ENCODE measurements at regions not wholly inside any gene's neighbourhood (a gene's known extent, or its start where the extent isn't known, plus 50 kb on each side); places are given as distances from the start of the nearest gene placed in this dataset.

DNA sequence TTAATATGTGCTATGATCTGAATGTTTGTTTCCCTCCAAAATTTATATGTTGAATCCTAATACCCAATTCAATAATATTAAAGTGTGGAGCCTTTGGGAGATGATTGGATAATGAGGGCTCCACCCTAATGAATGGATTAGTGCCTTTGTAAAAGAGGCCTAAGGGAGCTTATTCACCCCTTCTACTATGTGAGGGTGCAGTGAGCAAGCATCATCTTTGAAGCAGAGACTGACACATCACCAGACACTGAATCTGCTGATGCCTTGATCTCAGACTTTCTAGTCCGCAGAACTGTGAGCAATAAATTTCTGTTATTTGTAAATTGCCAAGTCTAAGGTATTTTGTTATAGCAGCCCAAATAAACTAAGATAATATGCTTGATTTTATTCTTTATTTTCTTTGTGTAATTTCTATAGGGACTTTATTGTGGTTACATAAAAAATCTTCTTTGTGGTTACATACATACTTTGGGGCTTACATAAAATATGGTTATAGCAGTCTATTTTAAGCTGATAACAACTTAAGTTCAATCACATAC, 131.1 kb upstream of the SLC38A2 start:
- DNase-seq (ENCODE audit: low read depth in 4 of 4, low spot score in 2 of 4), result no peak

DNA sequence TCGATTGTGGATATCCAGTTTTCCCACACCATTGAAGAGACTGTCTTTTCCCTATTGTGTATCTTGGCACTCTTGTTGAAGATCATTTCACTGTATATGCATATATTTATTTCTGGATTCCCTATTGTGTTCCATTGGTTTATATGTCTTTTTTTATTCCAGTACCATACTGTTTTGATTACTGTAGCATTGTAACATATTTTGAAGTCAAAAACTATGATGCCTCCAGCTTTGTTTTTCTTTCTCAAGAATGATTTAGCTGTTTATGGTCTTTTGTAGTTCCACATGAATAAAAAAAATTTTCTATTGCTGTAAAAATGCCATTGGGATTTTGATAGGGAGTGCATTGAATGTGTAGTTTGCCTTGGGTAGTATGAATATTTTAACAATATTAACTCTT, 128.1 kb upstream of the SLC38A2 start:
- DNase-seq (ENCODE audit: low read depth in 4 of 4, low spot score in 2 of 4), result no peak

GRCh38 chr12:46499901-46500300, 127.3 kb upstream of the SLC38A2 start:
- no peak for DNase-seq (ENCODE audit: low read depth in 4 of 4, low spot score in 2 of 4)

DNA sequence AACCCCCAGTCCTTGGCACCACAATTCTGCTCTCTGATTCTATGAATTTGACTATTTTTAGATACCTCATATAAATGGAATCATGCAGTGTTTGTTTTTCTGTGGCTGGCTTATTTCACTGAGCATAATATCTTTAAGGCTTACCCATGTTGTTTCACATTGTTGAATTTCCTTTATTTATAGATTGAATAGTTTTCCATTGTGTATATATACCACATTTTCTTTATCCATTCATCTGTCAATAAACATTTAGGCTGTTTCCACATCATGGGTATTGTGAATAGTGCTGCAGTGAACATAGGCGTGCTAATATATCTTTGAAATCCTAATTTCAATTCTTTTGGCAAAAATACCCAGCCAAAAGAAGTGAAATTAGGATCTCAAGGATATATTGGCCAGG, 126.7 kb upstream of the SLC38A2 start:
- DNase-seq (ENCODE audit: low read depth in 4 of 4, low spot score in 2 of 4), result no peak

- no peak for DNase-seq (ENCODE audit: low read depth in 4 of 4, low spot score in 2 of 4)
These were observed 125.2 kb upstream of the SLC38A2 start for GRCh38 chr12:46497739-46498138.

- no peak for DNase-seq (ENCODE audit: low read depth in 4 of 4, low spot score in 2 of 4)
These were observed 121.9 kb upstream of the SLC38A2 start for GRCh38 chr12:46494424-46494823.

GRCh38 chr12:46493834-46494181, 121.2 kb upstream of the SLC38A2 start:
- no peak for DNase-seq (ENCODE audit: low read depth in 4 of 4, low spot score in 2 of 4)

GRCh38 chr12:46493150-46493833, 120.7 kb upstream of the SLC38A2 start:
- no peak for DNase-seq (ENCODE audit: low read depth in 4 of 4, low spot score in 2 of 4)

- no peak for DNase-seq (ENCODE audit: low read depth in 4 of 4, low spot score in 2 of 4)
These were observed 120.0 kb upstream of the SLC38A2 start for GRCh38 chr12:46492471-46493085.

- DNase-seq (ENCODE audit: low read depth in 4 of 4, low spot score in 2 of 4), result no peak
These were observed 119.0 kb upstream of the SLC38A2 start for GRCh38 chr12:46491548-46491947.

- DNase-seq (ENCODE audit: low read depth in 4 of 4, low spot score in 2 of 4), result no peak
These were observed 118.1 kb upstream of the SLC38A2 start for GRCh38 chr12:46490635-46491034.

DNA sequence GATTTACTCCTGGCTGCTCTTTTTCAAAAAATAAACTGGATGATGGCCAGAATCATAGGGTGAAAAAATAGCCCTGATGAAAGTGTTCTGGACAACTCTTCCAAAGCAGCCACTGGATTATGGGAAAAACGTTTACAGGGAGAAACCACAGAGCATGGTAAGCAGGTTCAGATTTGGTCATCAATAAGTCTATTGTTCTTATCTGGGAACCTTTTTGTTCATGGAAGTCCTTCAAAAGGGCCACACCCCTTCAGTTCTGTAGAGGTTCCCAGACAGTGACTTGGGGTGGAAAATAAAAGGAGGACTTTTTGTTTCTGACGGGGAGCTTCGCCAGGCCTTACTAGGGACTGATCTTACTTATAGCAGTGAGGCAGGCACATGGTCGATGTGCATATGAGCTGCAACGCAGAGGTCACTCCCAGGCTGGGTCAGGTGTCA, 117.4 kb upstream of the SLC38A2 start:
- no peak for DNase-seq (ENCODE audit: low read depth in 4 of 4, low spot score in 2 of 4)

DNA sequence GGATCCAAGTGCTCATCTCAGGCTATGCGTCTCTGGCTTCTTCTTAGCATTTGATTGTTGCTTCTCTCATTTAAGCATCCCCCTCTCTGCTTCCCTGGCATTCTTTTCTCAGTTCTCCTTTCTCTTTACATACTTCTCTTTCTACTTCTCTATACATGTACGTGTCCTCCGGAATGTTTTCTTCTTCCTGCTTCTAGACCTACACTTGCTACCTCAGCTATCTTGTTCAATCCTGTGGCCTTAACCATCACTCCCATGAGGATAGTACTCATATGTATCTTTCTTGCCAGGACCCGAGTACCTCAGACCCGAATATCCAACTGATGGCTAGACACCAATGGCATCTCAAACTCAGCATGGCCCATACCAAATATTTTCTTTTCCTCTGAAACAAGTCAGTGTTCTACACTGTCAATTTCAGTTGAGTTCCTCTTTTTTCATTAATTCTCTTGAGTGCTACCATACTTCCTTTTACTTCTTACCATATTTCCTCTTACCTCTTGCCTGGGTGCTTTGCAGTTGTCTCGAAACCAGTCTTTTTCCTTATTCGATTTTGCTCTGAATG, 115.1 kb upstream of the SLC38A2 start:
- DNase-seq (ENCODE audit: low read depth in 4 of 4, low spot score in 2 of 4), result no peak

DNA sequence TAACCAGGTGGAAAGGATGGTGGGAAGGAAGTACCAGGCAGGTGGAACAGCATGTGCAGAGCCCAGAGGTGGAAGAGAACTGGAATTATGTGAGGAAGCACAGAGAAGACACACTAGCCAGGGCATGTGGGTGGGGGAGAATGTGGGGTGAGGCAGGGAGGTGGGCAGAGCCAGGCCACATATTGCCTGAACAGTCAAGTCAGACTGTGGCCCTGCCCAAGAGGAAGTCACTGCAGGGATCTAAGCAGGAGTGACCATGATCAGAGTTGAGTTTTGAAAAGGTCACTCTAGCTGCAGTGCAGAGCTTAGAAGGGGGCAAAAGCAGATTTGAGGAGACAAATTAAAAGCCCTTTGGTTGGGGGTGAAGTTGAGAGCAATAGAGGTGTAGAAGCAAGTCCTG, 114.0 kb upstream of the SLC38A2 start:
- DNase-seq (ENCODE audit: low read depth in 4 of 4, low spot score in 2 of 4), result no peak

DNA sequence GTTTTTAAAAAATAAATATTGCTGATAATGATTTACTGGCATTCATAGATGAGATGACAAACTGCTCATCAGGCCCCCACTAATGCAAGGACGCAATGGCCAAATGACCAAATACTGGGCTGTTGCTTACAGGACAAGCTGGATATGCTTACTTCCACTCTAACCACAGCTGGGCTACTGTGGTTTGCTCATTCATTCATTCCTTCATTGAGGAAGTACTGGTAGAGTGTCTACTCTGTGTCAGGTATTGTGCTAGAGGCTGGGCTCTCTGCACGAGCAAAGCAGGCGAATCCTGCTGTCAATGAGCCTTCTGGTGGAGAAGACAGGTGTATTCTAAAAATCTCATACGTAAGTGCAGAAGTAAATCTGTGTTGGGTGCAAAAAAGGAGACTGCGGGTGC, 113.3 kb upstream of the SLC38A2 start:
- no peak for DNase-seq (ENCODE audit: low read depth in 4 of 4, low spot score in 2 of 4)

GRCh38 chr12:46484396-46485061, 112.0 kb upstream of the SLC38A2 start:
- DNase-seq (ENCODE audit: low read depth in 4 of 4, low spot score in 2 of 4), result no peak

DNA sequence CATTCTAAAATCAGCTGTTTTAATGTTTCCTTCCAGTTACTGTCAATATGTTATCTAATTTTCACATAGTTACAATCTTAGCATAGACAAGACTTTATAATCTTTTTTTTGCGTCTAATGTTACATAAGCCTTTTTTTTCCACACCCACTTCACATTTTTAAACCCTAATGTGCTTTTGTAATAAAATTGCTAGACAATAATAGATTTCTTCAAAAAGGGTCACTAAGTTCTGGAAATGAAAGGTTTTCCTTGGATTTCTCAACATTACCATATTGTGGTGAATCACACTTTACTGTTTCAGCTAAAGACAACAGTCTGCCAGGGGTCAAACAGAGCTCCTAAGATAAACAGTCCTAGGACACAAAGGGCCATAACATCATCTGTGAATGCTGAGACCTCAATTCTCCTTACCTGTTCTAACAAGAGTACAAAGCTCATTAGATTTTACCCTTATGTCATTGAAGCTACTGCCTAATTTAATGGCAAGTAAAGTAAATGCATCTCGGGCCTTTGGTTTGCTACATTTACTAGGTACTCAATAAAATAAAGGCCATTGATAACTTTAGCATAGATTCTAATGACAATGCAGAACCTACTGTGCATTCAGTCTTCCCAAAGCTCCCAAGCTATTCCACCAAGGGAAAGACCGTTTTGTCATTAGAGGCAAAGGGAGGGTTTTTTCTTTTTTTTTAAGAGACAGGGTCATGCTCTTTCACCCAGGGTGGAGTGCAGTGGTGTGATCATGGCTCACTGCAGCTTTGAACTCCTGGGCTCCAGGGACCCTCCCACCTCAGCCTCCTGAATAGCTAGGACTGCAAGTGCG, 111.2 kb upstream of the SLC38A2 start:
- no peak for DNase-seq (ENCODE audit: low read depth in 4 of 4, low spot score in 2 of 4)

DNA sequence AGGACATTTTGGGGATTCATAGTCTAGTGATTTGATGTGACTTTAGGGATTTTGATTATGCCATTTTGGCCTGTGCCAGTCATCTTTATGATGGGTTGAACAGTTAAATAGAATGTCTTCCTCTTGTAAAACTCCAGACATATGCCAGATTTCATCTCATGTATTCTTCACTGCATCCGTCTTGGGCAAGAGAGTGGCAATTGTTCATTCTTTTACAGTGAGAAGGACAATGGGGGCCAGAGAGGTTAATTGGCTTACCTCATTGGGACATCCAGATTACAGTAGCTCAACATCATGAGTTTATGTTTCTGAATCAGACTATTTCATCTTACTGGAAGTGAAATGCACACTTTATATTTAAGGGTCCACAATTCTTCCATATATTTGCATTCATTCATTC, 108.2 kb upstream of the SLC38A2 start:
- DNase-seq (ENCODE audit: low read depth in 4 of 4, low spot score in 2 of 4), result no peak

- DNase-seq (ENCODE audit: low read depth in 4 of 4, low spot score in 2 of 4), result no peak
These were observed 107.7 kb upstream of the SLC38A2 start for GRCh38 chr12:46480316-46480715.

DNA sequence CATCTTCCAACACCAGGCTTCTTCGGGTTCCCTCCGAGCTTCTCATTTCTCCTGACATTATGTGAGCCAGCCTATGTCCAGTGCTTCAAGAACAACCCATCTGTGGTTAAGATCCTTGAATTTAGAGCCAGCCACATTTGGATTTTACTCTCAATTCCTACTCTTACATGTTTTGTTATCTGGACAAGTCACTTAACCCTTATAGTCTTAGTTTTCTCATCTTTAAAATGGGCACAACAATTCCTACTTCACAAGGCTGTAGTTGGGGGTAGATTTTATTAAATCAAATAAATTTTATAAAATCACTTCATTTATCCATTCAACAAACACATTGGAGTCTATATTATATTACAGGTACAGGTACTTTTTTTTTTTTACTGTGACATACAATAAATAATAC, 105.5 kb upstream of the SLC38A2 start:
- no peak for DNase-seq (ENCODE audit: low read depth in 4 of 4, low spot score in 2 of 4)

DNA sequence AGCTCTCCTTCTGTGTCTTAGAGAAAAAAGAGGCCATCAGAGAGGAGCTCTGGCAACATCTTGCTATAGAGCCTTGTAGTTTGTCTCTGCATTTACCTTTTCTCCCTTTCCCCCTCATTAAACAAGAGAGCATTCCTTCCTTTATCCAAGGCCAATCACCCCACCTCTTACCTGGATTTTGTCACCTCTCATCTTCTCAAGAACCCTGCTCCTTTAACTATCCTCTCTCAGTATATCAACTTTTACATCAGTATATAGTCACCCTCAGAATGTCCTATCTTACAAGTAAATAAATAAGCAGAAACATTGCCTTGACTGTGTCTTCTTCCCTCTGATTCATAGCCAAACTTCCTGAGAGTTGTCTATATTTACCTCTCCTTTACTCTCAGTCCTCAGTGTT, 105.0 kb upstream of the SLC38A2 start:
- DNase-seq (ENCODE audit: low read depth in 4 of 4, low spot score in 2 of 4), result no peak
